ENCODE measurements at regions not wholly inside any gene's neighbourhood (a gene's known extent, or its start where the extent isn't known, plus 50 kb on each side); places are given as distances from the start of the nearest gene placed in this dataset.

DNA sequence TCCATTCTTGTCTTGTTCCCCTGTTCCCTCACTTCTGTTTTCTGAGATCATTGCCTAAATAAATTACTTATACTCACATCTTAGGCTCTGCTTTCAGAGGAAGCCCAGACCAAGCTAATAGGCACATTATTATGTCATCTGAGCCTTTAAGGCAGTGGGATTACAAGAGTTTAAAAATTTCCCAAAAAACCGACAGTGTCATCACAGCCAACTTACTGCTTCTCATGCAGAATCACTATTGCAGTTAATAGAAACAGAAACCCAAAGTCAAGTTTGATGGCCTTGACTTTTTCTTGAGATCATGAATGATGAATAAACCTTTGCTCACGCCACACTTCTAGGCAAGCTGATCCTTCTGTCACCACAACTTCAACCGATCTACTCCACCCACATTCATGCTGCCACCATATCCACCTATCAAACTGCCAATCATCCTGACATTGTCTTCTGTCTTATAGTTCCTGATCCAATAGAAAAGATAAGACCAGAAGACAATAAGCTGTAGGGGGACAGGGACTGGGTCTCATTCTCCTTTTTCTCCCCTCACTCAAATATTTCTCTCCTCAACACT, 142.7 kb upstream of the CREB1 start:
- Histone ChIP-seq H3K36me3 (ENCODE audit: low read depth, missing control alignments) (no peaks in the 10 kb centered on the region), H3K27me3 (no peaks in the 10 kb centered on the region), H3K27ac (no peak overlapping the region), H3K4me1 (no peaks in the 10 kb centered on the region), H3K4me3 (no peak overlapping the region), H3K9me3 (no peaks in the 10 kb centered on the region)
- TF ChIP-seq POLR2A (IDR thresholded peaks at IDR 0.05): no peak
- TF ChIP-seq, protein P1, sequence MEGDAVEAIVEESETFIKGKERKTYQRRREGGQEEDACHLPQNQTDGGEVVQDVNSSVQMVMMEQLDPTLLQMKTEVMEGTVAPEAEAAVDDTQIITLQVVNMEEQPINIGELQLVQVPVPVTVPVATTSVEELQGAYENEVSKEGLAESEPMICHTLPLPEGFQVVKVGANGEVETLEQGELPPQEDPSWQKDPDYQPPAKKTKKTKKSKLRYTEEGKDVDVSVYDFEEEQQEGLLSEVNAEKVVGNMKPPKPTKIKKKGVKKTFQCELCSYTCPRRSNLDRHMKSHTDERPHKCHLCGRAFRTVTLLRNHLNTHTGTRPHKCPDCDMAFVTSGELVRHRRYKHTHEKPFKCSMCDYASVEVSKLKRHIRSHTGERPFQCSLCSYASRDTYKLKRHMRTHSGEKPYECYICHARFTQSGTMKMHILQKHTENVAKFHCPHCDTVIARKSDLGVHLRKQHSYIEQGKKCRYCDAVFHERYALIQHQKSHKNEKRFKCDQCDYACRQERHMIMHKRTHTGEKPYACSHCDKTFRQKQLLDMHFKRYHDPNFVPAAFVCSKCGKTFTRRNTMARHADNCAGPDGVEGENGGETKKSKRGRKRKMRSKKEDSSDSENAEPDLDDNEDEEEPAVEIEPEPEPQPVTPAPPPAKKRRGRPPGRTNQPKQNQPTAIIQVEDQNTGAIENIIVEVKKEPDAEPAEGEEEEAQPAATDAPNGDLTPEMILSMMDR (IDR thresholded peaks at IDR 0.05): no peak
- intact Hi-C loops (cut with DNase I; ENCODE audit: low total_unique reads): no loop called here
- WGBS, 2 donors: 87 to 91% methylated on average over 3 of the region's 3 CpGs
- DNase-seq: no peak

DNA sequence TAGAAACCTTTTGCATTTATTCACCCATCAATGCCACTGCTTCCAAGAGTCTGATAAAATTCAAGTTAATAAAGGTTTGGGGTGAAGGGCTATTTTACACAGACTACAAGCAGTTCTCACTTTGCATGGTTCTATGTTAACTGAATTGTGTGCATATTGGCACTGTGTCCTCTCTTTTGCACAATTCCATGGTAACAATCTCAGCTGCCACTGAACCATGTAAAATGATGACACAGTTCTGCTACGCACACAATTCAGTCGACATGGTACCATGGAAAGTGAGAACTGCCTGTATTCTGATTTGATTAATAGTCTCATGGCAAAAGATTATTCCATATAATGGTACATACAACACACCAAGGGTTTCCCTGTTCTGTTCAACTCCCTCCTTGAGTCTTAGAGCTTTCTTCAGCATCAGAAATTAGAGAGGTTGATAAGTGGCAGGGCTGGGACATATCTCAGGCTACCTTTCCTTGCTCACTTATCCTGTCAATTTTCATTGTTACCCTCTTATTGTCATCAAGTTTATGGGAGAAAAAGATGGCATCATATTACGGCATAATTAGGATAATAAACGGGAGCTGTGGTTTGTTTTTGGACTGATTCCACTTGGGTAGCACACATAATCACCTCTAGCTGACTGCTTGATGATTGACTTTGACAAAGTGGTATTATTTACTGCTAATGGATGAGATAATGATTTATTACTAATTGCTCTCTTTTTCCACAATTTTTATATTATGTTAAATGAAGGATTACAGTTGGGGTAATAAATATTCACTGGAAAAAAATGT, 139.3 kb upstream of the CREB1 start:
- Histone ChIP-seq H3K27me3 (no peaks in the 10 kb centered on the region), H3K4me1 (no peaks in the 10 kb centered on the region), H3K4me3 (no peak overlapping the region), H3K27ac (no peak overlapping the region), H3K36me3 (ENCODE audit: low read depth, missing control alignments) (no peaks in the 10 kb centered on the region), H3K9me3 (no peaks in the 10 kb centered on the region)
- 83 to 86% methylated on average over 4 of the region's 4 CpGs for WGBS, 2 donors
- no peak for DNase-seq
- intact Hi-C loops (cut with DNase I; ENCODE audit: low total_unique reads): no loop called here
- no peak for TF ChIP-seq POLR2A (IDR thresholded peaks at IDR 0.05)
- TF ChIP-seq, protein P1 (IDR thresholded peaks at IDR 0.05): no peak

- Histone ChIP-seq H3K36me3 (ENCODE audit: low read depth, missing control alignments) (no peaks in the 10 kb centered on the region), H3K9me3 (no peaks in the 10 kb centered on the region), H3K4me3 (no peak overlapping the region), H3K27ac (no peak overlapping the region), H3K27me3 (no peaks in the 10 kb centered on the region), H3K4me1 (no peaks in the 10 kb centered on the region)
- intact Hi-C loops (cut with DNase I; ENCODE audit: low total_unique reads): no loop called here
- 45 to 54% methylated on average over 4 of the region's 4 CpGs for WGBS, 2 donors
- no peak for DNase-seq
- TF ChIP-seq POLR2A (IDR thresholded peaks at IDR 0.05): no peak
- TF ChIP-seq, protein P1 (IDR thresholded peaks at IDR 0.05): no peak
Observed at GRCh38 chr2:207394203-207394781, 135.5 kb upstream of the CREB1 start.

DNA sequence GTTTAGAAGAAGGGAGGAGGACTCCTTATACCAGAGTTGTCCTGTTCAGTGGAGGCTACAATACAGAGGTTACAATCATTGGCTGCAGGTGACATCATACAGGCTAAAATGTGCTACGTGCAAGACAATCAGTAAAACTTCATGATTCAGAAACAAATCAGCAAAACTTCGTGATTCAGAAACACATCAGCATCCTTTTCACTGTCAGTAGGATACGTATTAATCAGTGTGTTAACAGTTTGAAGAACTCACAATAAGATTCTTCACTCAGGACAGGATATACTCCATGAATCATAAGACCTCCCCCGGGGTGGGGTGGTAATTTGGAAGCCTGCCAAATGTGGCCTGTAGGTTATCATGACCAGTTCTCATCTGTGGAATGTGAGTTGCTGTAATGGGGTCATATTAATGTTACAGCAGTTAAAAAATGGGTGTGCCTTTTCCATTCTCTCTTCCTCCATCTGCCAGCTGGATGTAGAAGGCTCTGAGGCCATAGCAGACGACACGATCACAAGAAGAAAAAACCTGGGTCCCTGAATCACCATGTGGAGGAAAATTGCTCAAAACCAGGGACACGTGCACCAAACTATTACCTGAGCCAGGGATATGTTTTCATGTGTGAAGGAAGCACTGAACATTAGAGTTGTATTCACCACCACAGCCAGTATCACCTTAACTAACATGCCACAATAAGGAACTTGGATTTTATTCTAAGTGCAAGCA, 134.8 kb upstream of the CREB1 start:
- Histone ChIP-seq H3K4me3 (no peak overlapping the region), H3K9me3 (no peaks in the 10 kb centered on the region), H3K27ac (no peak overlapping the region), H3K4me1 (no peaks in the 10 kb centered on the region), H3K27me3 (no peaks in the 10 kb centered on the region), H3K36me3 (ENCODE audit: low read depth, missing control alignments) (no peaks in the 10 kb centered on the region)
- WGBS, 2 donors: 36 to 44% methylated on average over 7 of the region's 7 CpGs
- TF ChIP-seq POLR2A (IDR thresholded peaks at IDR 0.05): no peak
- TF ChIP-seq, protein P1 (IDR thresholded peaks at IDR 0.05): no peak
- no peak for DNase-seq
- intact Hi-C loops (cut with DNase I; ENCODE audit: low total_unique reads): no loop called here
